GM20000 (cell line): ENCODE measurements at regions not wholly inside any gene's neighbourhood (a gene's known extent, or its start where the extent isn't known, plus 50 kb on each side); places are given as distances from the start of the nearest gene placed in this dataset.

Source experiments
- DNase-seq: peaks from one replicate; pipeline ENCODE4 v3.0.0; 2012; ENCODE audit warnings: low spot score
- TF ChIP-seq, protein P1 (sequence below): IDR thresholded peaks from 2 replicates; pipeline ENCODE4 v1.5.1; 2012; ENCODE audit warnings: mild to moderate bottlenecking, control low read depth; ENCODE audit errors: extremely low read depth, missing control alignments

DNA sequence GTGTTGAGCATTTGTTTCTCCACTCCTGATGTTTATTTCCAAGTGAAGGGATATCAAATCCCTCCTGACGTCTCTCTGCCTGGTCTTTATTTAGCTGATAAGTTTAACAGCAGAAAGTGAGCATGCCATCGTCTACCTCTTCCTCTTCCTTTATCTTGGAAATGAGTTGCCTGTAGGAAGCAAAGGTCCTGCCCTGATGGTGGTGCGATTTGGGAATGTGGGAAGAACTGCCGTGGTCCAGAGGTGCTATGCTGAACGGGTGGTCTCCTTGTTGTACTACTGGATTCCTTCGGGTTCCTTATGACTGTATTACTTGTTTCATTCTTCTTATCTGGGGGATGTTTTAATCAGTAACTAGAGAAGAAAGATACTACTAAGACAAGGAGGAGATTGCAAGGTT is 217.5 kb downstream of the PMAIP1 start:
- no peak for DNase-seq
- TF ChIP-seq, protein P1, sequence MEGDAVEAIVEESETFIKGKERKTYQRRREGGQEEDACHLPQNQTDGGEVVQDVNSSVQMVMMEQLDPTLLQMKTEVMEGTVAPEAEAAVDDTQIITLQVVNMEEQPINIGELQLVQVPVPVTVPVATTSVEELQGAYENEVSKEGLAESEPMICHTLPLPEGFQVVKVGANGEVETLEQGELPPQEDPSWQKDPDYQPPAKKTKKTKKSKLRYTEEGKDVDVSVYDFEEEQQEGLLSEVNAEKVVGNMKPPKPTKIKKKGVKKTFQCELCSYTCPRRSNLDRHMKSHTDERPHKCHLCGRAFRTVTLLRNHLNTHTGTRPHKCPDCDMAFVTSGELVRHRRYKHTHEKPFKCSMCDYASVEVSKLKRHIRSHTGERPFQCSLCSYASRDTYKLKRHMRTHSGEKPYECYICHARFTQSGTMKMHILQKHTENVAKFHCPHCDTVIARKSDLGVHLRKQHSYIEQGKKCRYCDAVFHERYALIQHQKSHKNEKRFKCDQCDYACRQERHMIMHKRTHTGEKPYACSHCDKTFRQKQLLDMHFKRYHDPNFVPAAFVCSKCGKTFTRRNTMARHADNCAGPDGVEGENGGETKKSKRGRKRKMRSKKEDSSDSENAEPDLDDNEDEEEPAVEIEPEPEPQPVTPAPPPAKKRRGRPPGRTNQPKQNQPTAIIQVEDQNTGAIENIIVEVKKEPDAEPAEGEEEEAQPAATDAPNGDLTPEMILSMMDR: no peak

DNA sequence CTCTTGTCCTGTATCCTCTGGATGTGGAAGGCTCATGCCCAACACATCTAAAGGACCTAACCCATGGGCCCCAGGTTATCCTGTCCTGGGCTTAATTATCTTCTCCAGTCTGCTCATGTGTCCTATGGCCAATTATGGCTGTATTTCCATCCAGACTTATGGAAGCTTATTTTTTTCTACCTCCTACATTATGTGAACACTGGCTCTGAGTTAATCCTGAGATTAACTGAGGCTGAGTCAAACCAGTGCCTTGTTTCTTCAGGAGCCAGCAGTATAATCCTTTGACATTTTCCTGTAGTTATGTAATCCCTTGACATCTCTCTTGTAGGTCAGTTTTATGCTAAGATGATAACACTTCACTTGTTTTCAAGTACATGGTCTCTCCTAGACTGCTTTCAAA is 213.6 kb downstream of the PMAIP1 start:
- no peak for DNase-seq
- TF ChIP-seq, protein P1: no peak

DNA sequence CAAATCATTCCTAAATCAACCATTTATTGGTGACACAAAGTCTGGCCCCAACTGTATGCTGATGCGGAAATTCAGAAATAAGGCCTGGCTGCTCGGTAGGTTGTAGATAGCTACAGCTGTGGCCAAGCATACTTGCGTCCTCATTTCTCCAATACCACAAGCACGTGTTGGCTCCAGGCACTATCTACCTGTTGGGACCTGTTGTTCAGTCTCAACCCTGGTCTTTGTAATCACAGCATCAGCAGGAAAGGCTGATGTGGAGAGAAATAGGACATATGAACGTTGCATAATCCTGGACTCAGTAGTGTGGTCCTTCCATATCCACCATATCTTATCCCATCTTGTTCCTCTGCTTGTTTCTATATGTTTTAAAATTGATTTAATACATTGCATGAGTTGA is 212.6 kb downstream of the PMAIP1 start:
- TF ChIP-seq, protein P1: no peak

DNA sequence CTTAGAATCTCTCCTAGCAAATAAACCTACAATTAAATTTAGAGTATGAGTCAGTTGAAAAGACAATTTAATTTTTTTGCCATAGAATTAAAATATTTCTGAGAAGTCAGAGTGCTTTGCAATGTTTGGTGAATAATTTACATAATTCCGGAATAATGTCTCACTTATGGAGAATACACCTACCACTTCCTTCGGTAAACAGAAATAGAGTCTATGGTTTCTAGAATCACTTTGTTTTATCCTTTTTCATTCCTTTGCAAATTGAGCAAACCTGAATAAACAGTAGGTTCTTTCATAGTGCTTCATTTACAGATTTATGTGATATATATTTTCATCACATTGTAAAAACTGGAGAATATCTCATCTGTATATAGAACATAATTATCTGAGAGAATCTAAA is 211.7 kb downstream of the PMAIP1 start:
- TF ChIP-seq, protein P1: no peak

More for the DNA sequence above, 212.6 kb downstream of the PMAIP1 start:
- no peak for DNase-seq

DNA sequence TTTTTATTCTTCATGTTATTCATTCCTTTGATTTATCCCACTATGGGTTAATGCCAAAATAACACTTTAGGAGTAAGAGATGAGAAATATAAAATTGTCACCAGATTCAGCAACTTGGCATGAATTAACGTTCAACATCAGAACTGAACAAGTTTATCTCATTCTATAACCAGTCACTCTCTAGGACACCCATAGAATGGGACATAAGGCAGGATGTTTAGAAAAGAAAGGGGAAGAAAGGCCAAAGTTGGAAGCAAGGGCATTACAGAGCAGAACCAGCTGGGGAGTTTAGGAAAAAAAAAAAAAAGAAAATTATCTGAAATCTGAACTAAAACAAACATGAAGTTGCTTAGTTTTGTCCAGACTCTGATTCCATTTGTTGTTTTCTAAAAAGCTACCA is 211.0 kb downstream of the PMAIP1 start:
- no peak for DNase-seq
- TF ChIP-seq, protein P1: no peak

More for the DNA sequence above, 211.7 kb downstream of the PMAIP1 start:
- DNase-seq: no peak

DNA sequence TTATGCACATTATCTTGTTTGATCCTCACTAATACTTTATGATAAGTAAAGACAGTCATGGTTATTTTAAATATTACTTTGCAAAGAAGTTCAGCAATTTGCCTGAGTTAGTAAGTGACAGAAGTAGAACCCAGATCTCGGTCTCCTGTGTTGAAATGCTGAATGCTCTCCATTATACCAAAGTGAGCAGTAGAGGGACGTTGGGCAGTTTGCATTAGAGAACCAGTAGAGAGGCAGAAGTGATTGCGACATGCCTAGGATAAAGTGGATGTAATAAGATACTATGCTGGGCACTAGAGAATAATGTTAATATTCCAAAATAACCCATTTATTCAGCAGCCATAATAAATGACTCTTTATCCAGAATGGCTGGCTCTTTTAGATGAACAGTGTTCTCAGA is 201.0 kb downstream of the PMAIP1 start:
- TF ChIP-seq, protein P1: no peak

DNA sequence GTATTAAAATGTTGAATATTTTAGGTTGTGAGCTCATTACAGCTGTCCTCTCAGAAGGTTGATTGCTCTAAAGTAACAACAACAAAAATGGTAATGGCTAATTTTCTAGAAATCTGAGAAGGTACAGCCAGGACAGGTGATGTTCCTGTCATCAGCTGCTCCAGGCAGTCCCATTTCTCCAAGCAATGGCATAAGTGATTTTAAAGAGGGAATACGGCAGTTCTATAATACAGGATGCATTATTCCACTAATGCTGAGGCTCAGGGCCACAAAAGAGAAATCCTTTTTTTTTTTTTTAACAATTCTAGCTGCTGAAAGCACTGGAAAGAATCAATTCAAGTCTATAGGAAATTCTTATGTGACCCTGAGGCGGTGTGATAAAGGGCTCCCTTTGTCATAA is 199.9 kb downstream of the PMAIP1 start:
- no peak for DNase-seq
- TF ChIP-seq, protein P1: no peak

More for the DNA sequence above, 201.0 kb downstream of the PMAIP1 start:
- no peak for DNase-seq
